ENCODE measurements at regions not wholly inside any gene's neighbourhood (a gene's known extent, or its start where the extent isn't known, plus 50 kb on each side); places are given as distances from the start of the nearest gene placed in this dataset.

DNA sequence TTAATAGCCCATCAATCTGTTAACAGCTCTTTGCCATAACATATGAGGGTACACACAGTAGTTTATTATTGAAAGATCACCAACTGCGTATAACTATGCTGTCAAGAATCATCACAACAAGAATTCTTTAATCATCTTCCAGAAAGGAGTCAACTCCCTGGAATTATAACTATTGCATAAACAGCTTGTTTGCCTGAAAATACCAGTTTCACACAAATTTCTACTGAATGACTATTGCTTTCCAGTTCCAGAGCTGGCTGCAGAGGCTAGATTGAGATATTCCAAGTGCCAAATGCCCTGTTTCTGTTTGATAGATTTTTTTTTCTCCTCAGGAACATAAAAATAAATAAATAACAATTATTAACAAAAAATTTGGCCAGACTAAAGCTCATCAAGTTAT is 444.7 kb downstream of the TLE1 start:
- H3K27me3 ChIP-seq (replicated peaks in 1 of 2; ENCODE audit: control insufficient read depth in 2 of 2, insufficient read depth in 2 of 2, low read length in 1 of 2), result no peaks in the 10 kb centered on the region
- ChIA-PET CTCF (interaction anchor here (1.1 kb wide), 1 partner anchor 14 kb away, joined by 3 read pairs; no protein-coding TSS in a partner anchor), RAD21 (ENCODE audit: unreplicated experiment) (no interaction called here), POLR2A (no interaction called here), SMC1A (ENCODE audit: uncharacterized antibody, unreplicated experiment) (no interaction called here)
- H3K27ac ChIP-seq (ENCODE audit: control insufficient read depth, insufficient read depth), result no peak overlapping the region
- H3K4me3 ChIP-seq, result no peak overlapping the region
- WGBS (ENCODE audit: insufficient coverage, insufficient replicate concordance, low lambda C conversion rate, missing lambda C conversion rate), result 44% methylated on average over 1 of the region's 1 CpG
- ATAC-seq (no peak), FAIRE-seq (no peak), DNase-seq (ENCODE audit: low read depth, low spot score) (no peak)
- no peak overlapping the region for H2AFZ ChIP-seq (ENCODE audit: control insufficient read depth, low read depth, low read length)
- no peak overlapping the region for H3K9ac ChIP-seq (ENCODE audit: control insufficient read depth, insufficient read depth, low read length)
- in situ Hi-C loops (cut with MboI) (no loop called here), intact Hi-C loops (cut with micrococcal nuclease; ENCODE audit: unreplicated experiment) (no loop called here)
- H3K4me2 ChIP-seq (ENCODE audit: control insufficient read depth, insufficient read depth), result no peak overlapping the region
- no peaks in the 10 kb centered on the region for H4K20me1 ChIP-seq (ENCODE audit: control insufficient read depth, insufficient read depth)
- no peaks in the 10 kb centered on the region for H3K9me3 ChIP-seq (replicated peaks; ENCODE audit: control insufficient read depth, insufficient read depth, low read length)
- no TSS peak for BruUV-seq (replicated peaks)
- TF ChIP-seq YY1 (IDR thresholded peaks at IDR 0.05; ENCODE audit: low read depth, low read length), result no peak
- TF ChIP-seq ZNF687 (IDR thresholded peaks at IDR 0.05), result no peak
- TF ChIP-seq ZBTB33 (IDR thresholded peaks at IDR 0.05), result no peak
- no peak for TF ChIP-seq NFIC (IDR thresholded peaks at IDR 0.05; ENCODE audit: low read depth, low read length)
- no peak for TF ChIP-seq BACH1 (IDR thresholded peaks at IDR 0.05; ENCODE audit: borderline replicate concordance)
- no peak for TF ChIP-seq MEF2A (IDR thresholded peaks at IDR 0.05; ENCODE audit: insufficient read depth, low read depth, low read length)
- no peak for TF ChIP-seq CHD4 (IDR thresholded peaks at IDR 0.05)
- TF ChIP-seq HDAC2 (IDR thresholded peaks at IDR 0.05), result no peak
- TF ChIP-seq PBX3 (IDR thresholded peaks at IDR 0.05; ENCODE audit: insufficient replicate concordance, low read depth, low read length), result no peak
- TF ChIP-seq, protein P1, sequence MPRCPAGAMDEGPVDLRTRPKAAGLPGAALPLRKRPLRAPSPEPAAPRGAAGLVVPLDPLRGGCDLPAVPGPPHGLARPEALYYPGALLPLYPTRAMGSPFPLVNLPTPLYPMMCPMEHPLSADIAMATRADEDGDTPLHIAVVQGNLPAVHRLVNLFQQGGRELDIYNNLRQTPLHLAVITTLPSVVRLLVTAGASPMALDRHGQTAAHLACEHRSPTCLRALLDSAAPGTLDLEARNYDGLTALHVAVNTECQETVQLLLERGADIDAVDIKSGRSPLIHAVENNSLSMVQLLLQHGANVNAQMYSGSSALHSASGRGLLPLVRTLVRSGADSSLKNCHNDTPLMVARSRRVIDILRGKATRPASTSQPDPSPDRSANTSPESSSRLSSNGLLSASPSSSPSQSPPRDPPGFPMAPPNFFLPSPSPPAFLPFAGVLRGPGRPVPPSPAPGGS (IDR thresholded peaks at IDR 0.05; ENCODE audit: borderline replicate concordance, insufficient read depth, low read depth, low read length, poor library complexity, severe bottlenecking), result no peak
- no peak for TF ChIP-seq PAX5 (IDR thresholded peaks at IDR 0.05; ENCODE audit: borderline replicate concordance, low read depth, low read length)
- TF ChIP-seq RB1 (IDR thresholded peaks at IDR 0.05; ENCODE audit: borderline replicate concordance), result no peak
- no peak for TF ChIP-seq RCOR1 (conservative IDR thresholded peaks at IDR 0.05; ENCODE audit: low read depth, low read length)
- TF ChIP-seq KDM1A (IDR thresholded peaks at IDR 0.05; ENCODE audit: borderline replicate concordance), result no peak
- no peak for TF ChIP-seq NBN (IDR thresholded peaks at IDR 0.05)
- no peak for TF ChIP-seq PKNOX1 (IDR thresholded peaks at IDR 0.05)
- TF ChIP-seq EED (IDR thresholded peaks at IDR 0.05; ENCODE audit: low read depth), result no peak
- no peaks in the 10 kb centered on the region for H3K79me2 ChIP-seq (ENCODE audit: control insufficient read depth, insufficient read depth, low read length)
- H3K4me1 ChIP-seq (ENCODE audit: control insufficient read depth, insufficient read depth, low read length), result no peaks in the 10 kb centered on the region
- no peaks in the 10 kb centered on the region for H3K36me3 ChIP-seq (ENCODE audit: control insufficient read depth in 2 of 2, insufficient read depth in 2 of 2, low read length in 1 of 2)

Measured in GM12878 (cell line).